ENCODE measurements at regions not wholly inside any gene's neighbourhood (a gene's known extent, or its start where the extent isn't known, plus 50 kb on each side); places are given as distances from the start of the nearest gene placed in this dataset.

GRCh38 chr2:109070290-109070689 is 58.7 kb upstream of the SH3RF3 start:
- DNase-seq (ENCODE audit: low read depth, low spot score), result no peak
- no peak overlapping the region for H3K4me3 ChIP-seq (ENCODE audit: low read depth, low read length)
- no peak overlapping the region for H3K27ac ChIP-seq (ENCODE audit: low read depth, low read length)
- no peaks in the 10 kb centered on the region; the same call in 1 of the 2 replicates for H3K9me3 ChIP-seq (ENCODE audit: control insufficient read depth, insufficient read depth, low read length)
- no peak for TF ChIP-seq CTCF (IDR thresholded peaks at IDR 0.05; ENCODE audit: low read depth, low read length)
- ChIA-PET POLR2A (interaction anchor here (0.7 kb wide), 1 partner anchor 110 kb away, joined by 4 read pairs; no protein-coding TSS in a partner anchor), CTCF (no interaction called here)
- peaks cover 42% of the 10 kb centered on the region for H3K27me3 ChIP-seq (ENCODE audit: control insufficient read depth, insufficient read depth, low read length)

GRCh38 chr2:109069331-109070194 is 59.4 kb upstream of the SH3RF3 start:
- no peak for DNase-seq (ENCODE audit: low read depth, low spot score)
- POLR2A ChIA-PET, result no interaction called here
- Histone ChIP-seq H3K27me3 (ENCODE audit: control insufficient read depth, insufficient read depth, low read length) (peaks cover 48% of the 10 kb centered on the region), H3K27ac (ENCODE audit: low read depth, low read length) (no peak overlapping the region), H3K9me3 (ENCODE audit: control insufficient read depth, insufficient read depth, low read length) (no peaks in the 10 kb centered on the region; the same call in 1 of the 2 replicates), H3K4me3 (ENCODE audit: low read depth, low read length) (no peak overlapping the region)
- CTCF ChIA-PET, result no interaction called here
- TF ChIP-seq CTCF (IDR thresholded peaks at IDR 0.05; ENCODE audit: low read depth, low read length), result no peak

GRCh38 chr2:109068811-109069210 is 60.2 kb upstream of the SH3RF3 start:
- H3K27ac ChIP-seq (ENCODE audit: low read depth, low read length), result no peak overlapping the region
- H3K27me3 ChIP-seq (ENCODE audit: control insufficient read depth, insufficient read depth, low read length), result peaks cover 50% of the 10 kb centered on the region
- no peak for DNase-seq (ENCODE audit: low read depth, low spot score)
- POLR2A ChIA-PET, result no interaction called here
- H3K9me3 ChIP-seq (ENCODE audit: control insufficient read depth, insufficient read depth, low read length), result no peaks in the 10 kb centered on the region; the same call in 1 of the 2 replicates
- CTCF ChIA-PET, result no interaction called here
- no peak overlapping the region for H3K4me3 ChIP-seq (ENCODE audit: low read depth, low read length)
- TF ChIP-seq CTCF (IDR thresholded peaks at IDR 0.05; ENCODE audit: low read depth, low read length), result no peak

- DNase-seq (ENCODE audit: low read depth, low spot score), result no peak
- Histone ChIP-seq H3K9me3 (ENCODE audit: control insufficient read depth, insufficient read depth, low read length) (no peaks in the 10 kb centered on the region; the same call in 1 of the 2 replicates), H3K4me3 (ENCODE audit: low read depth, low read length) (no peak overlapping the region), H3K27me3 (ENCODE audit: control insufficient read depth, insufficient read depth, low read length) (peaks cover 57% of the 10 kb centered on the region), H3K27ac (ENCODE audit: low read depth, low read length) (no peak overlapping the region)
- no peak for TF ChIP-seq CTCF (IDR thresholded peaks at IDR 0.05; ENCODE audit: low read depth, low read length)
- ChIA-PET POLR2A (no interaction called here), CTCF (no interaction called here)
These were observed 61.3 kb upstream of the SH3RF3 start for GRCh38 chr2:109067631-109068125.

- ChIA-PET POLR2A (no interaction called here), CTCF (no interaction called here)
- no peak for TF ChIP-seq CTCF (IDR thresholded peaks at IDR 0.05; ENCODE audit: low read depth, low read length)
- Histone ChIP-seq H3K4me3 (ENCODE audit: low read depth, low read length) (no peak overlapping the region), H3K27ac (ENCODE audit: low read depth, low read length) (no peak overlapping the region), H3K27me3 (ENCODE audit: control insufficient read depth, insufficient read depth, low read length) (peaks cover 53% of the 10 kb centered on the region), H3K9me3 (ENCODE audit: control insufficient read depth, insufficient read depth, low read length) (no peaks in the 10 kb centered on the region; the same call in 1 of the 2 replicates)
- DNase-seq (ENCODE audit: low read depth, low spot score), result no peak
These were observed 61.9 kb upstream of the SH3RF3 start for GRCh38 chr2:109066917-109067597.

Measured in AG04450 (cell line).